IPS-NIHi7 (cell line): ENCODE measurements at regions not wholly inside any gene's neighbourhood (a gene's known extent, or its start where the extent isn't known, plus 50 kb on each side); places are given as distances from the start of the nearest gene placed in this dataset.
"Not testable (repeated sequence)": the region's sequence is repeated elsewhere in the genome, so short reads cannot be mapped to it uniquely, and the experiment has no call there.

ENCODE experiments used
- DNase-seq: peaks from one replicate; pipeline ENCODE4 v3.0.0; 2012; ENCODE audit warnings: mixed read lengths; ENCODE audit errors: extremely low spot score

DNA sequence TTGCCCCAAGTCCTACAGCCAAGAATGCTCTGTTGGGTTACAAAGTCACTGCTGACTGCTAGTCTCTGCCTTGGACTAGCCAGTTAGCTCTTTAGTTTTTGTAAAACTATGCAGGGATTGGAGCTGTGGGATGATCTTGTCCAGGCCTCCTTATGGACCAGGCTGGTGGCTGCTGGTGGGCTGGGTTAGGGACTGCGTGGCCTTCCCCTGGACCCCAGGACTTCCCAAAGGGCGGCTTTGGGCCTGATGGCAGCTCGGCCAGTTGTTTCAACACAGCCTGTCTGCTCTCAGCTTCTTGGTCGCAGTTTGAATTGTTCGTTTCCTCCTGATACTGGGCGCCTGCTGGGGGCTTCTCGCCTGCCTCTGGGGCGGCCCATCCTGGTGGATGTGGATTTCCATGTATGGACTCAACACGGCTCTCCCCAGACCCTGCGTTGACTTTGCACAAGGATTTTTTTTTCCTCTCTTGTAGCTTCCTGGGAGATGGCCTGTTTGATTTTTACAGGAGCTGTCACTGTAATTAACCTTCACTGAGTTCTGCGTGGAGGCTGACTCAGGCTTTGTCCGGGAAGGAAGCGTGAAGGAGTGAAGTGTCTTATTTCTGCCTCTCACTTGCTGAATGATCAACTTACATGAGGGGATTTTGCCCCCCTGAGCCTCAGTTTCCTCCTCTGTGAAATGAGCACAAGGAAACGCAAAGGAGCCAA lies 91.9 kb upstream of the NEURL1B start:
- DNase-seq, result no peak

DNA sequence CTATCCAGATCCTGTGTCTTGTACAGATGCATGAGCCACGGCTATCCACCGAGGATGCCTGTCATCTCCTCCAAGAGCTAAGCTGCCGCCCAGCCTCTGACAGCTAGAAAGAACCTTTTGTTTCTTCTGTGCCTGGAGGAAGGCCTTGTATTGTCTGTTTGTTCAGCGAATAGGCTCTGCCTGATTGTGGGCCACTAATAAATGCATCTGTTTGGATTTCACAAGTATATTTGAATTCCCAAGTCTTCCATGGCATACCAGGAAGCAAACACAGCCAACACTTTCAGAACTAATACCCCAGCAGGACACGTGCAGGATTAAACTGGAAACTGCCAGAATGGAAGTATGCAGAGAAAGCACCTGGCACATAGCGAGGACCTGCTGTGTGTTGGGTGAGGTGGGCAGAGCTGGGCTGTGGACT lies 92.7 kb upstream of the NEURL1B start:
- no peak for DNase-seq

DNA sequence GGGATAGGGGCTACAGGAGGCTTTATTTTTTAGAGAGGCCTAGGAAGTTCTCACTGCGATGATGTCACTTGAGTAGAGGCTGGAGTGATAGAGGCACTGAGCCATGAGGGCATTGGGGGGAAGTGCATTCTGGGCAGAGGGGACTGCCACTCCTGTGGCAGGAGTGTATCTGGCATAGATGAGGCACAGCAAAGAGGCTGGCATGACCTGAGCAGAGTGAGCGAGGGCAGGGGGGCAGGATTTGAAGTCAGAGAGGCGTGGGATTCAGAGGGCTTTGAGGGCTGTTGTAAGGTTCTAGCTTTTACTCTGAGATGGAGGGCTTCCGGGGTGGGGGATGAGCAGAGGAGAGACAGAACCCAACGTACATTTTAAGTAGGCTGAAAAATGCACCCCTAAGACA lies 91.9 kb upstream of the SH3PXD2B start:
- DNase-seq, result no peak

DNA sequence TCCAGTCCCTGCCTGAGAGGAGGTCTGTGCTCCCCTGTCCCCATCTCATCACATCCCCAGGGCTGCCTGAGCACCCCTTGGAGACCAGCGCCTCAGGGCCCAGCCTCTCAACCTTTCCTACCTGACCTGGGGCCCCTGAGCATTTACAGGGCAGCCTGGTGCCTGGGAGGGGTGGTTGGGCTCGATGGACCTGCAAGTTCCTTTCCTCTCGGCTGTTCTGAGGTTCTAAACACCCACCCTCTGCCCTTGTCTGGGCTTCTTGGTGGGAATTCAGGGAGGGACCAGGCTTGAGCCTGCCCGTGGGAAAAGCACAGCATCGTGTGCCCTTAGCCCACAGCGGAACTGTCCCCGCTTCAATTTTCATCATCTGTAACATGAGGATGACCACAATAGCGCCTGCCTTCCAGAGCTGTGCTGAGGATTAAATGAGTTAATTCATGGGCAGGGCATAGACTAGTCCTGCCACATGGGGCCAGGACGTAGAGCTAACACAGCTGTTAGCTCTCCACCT lies 91.0 kb upstream of the SH3PXD2B start:
- DNase-seq, result peak; percentile 10

DNA sequence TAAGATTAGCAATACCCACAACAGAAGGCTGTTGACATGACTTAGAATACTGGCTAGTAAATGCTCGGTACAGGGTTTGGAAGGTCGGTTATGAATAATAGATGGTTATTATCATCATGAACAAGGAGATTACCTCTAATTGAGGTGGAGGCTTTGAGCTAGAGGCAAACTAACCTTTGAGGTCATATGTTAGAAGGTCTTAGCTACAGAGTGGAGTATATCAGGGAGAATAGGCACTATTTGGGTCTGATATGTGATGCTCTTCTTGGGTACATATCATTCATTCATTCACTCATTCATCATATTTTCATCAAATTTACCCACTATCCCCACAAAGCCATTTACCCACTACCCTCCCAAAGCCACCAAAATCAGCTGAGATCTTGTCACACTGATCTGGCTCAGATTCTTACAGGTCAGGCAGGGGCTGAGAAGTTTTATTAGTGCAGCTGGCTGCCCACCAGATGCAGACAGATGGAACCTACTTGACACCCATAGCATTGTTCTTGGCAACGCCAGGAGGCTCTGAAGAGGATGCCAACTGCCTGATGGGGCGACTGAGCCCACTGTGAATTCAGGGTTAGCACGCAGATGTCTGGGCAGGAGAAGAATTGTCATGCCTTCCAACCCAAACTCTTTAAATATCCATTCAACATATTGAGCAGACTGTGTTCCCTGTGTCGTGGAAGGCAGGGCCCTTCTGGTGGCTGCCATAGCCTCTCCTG lies 90.2 kb upstream of the SH3PXD2B start:
- DNase-seq, result no peak

DNA sequence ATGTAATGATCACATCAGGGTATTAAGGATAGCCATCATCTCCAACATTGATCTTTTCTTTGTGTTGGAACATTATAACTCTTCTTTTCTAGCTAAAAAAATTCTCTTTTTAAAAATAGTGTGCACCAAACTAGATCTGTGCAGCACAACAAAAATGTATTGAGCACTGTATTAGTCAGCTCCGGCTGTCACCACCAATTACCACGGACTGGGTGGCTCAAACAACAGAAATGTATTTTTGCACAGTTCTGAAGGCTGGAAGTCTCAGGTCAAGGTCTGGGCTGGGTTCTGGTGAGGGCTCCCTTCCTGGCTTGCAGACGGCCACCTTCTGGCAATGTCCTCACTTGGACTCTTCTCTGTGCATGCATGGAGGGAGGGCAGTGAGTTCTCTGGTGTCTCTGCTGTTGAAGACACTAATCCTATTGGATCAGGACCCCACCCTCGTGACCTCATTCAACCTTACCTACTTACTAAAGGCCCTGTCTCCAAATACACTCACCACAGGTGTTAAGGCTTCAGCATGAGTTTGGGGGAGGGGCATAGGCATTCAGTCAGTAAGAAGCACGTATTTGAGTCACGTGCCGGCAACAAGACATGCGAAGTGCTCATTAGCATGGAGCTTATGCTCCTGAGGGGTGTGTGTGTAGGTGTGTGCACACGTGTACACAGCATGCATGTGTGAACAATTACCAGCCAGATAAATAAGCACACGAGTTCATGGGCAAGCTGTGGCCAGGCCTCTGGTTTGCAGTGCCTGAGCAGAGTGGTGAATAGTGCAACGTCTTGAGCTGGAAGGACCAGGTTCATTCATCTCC lies 89.4 kb upstream of the SH3PXD2B start:
- DNase-seq, result no peak

DNA sequence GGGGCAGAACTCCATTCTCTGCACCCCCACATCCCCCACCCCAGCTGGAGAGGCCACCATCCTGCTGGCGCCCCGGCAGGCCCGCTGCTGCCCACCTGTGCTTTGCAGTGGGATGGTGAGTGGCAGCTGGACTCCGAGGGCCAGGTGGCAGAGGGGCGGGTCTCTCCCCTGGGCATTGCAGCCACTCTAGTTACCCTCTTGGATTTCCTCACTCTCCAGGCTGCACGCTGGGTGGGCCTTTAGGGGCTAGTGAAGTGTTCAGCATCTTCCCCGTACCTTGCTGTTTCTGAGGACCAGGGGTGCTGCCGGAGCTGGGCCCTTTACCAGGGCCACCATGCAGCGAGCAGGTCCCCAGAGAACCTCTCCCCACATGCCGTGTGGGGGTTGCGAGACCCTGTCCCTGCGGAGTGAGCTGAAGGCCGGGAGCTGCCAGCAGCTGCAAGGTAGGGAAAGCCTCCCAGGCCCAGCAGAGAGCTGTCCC lies 88.4 kb upstream of the SH3PXD2B start:
- peak; percentile 7 for DNase-seq

DNA sequence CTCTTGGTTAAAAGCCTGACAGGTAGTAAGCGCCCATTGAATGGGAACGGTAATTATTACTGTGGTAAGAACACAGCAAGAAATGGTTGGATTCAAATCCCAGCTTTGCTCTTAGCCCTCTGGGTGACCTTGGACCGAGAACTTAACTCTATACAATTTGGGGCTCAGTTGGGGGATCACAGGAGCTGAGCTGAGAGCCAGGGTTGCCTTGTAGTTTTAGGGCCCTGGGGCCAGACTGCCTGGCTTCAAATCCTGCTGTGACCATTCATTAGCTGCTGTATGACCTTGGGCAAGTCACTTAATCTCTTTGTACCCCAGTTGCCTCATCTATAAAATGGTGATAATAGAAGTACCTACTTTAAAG lies 87.4 kb upstream of the SH3PXD2B start:
- no peak for DNase-seq

DNA sequence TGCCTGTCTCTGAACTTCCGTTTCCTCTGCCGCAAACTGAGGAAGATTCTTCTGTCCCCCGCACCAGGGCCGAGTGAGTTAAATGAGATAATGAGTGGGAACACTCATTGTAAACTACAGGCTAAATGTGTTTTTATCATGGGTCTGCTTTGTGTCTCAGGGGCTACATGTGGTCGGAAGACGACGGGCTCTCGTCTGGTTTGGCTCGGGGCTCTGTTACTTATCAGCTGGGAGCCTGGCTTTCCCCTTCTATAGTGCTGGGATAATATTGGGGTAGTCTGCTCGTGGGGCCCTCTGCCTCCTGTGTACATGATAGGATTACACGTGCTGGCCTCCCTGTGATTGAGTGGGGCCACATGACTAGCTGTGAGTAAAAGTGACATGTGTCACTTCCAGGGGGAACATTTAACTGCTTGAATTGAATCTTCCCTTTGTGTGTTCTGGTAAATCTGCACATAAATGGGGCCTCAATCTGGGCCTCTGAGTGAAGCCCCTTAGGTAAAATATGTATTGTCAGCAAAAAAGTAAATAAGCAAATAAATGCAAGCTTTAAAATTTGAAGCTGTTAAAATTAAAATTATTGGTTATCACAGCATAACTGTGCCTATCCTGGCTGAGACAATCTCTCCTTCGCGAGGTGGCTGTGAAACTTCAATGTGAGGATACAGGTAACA lies 86.9 kb upstream of the SH3PXD2B start:
- peak; percentile 22 for DNase-seq

DNA sequence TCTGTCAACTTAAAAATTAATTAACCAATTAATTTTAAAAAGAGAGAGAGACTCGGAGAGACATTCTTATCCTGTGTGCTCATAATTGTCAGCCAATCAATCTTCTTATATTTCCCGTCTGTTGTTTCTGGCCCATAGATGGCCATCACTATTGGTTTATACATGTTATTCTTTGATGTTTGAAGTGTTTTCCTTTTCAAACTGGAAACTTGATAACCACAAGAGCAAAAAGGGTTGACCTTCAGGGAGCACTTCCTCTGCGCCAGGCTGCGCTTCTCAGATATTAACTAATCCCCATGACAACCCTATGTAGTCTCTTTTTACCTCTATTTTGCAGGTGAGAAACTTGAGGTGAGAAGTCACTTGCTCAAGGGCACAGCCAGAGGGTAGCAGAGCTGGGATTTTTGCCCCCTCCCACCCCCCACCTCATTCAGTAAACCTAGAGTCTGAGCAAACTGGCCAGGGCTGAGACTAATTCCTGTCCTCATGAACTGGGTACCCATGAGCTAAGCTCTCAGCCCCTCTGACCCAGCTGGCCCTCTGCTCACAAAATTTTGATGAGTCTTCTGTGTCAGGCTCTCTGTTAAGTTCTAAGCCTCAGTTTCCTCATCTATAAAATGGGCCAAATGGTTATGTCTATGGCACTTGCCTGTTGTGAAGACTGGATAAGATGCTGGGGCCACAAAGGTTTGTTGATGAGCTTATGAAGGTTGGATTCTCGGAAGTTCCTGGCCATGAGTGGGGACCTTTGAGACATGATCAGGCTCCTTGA lies 86.0 kb upstream of the SH3PXD2B start:
- no peak for DNase-seq

DNA sequence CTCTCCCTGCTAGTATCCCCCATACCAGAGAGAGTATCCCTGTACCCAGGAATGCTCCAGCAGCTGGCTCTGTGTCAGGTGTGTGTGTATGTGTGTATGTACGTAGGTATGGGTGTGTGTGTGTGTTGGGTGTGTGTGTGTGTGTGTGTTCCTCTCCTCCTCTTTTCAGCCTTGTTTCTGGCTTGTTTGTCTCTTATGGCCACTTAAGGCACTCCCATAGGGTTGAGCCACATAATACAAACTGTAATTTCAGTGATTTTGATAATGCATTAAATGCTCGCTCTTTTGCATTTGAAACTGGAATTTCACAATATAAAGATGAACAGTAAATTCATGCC lies 80.8 kb upstream of the SH3PXD2B start:
- no peak for DNase-seq

DNA sequence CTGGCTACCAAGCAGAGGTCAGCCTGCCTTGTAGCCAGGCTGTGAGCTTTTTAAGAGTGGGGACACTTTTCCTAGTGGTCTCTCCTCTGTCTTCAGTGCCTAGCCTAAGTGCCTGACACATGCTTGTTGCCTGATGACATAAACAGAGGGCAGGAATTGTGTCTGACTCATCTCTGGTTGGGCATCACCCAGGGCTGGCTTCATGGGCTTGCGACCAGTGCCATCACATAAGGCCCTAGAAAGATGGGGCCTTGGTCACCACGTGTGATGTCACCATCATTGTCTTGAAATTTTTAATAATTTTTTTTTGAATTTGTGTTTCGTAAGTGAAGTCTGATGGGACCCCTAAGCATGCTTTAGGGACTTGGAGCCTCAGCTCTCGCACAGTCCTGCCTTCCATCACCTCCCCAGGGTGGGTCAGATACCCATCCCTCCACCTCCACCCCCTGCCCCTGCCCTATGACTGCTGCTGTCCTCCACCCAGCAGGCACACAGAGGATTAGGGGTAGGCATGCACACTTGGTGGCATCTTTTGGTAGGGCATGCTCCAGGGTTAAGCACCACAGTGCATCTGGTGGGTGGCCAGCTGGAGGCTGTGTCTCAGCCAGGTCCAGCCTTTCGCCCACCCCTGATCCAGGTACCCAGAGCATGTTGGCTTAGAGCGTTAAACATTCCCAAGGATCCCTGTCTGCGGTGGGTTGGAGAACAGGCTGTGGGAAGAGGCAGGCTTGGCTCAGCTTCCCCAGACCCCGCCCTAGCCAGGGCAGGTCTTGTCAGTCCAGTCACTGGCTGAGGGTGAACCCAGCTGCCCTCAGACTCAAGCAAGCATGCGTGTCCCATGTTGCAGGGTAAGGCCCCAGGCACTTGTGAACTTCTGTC lies 80.1 kb upstream of the SH3PXD2B start:
- DNase-seq, result no peak

DNA sequence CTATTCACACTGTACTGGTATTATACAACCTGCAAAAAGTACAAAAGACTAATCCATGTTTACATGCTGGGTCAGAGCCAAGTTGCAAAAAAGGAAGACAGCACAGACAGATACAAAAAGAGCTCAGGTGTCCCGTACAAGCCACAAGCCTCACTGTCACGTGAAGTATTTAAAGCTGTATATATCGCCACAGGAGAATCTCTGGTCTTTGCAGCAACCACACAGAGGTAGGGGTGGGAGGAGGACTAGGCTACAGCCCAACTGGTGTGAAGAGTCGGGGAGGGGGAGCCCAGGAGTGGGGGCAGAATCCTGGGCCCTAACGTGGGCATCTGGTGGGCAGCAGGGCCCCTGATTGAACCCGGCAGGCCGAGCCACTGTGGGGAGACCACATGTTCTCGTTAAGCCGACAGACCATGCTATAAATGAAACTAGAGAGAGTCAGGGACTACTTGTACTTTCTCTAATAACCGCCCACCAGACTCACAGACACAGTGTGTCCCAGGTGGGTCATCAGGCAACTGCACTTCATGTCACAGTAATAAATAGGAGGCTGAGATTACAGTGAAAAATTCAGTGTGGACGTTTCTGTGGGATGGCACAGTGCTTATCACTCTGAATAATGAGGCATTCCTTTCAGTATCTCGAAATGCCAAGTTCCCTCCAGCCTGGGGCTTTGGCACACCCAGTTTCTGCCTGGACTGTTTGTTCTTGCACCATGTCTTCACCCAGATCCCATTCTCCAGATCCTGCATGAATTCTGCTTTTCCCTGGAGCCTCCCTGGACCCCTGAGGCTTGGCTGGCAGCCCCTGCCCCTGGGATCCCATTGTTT lies 79.3 kb upstream of the SH3PXD2B start:
- no peak for DNase-seq

DNA sequence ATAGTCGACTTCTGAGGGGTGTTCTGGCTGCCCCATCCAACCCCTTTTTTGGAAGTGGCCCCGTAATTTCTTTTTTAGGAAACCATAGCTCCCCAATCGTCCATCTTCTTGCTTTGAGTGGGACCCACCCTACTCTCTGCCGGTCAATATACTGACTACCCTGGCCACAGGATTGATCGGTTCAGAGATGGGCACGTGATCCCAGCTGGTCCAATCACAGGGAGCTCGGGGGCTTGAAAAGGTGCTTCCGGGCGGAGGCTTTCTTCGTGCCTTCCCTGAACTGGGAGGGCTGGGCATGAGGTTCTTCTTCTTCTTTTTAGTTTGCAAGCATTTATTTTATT lies 78.7 kb upstream of the SH3PXD2B start:
- DNase-seq, result no peak

DNA sequence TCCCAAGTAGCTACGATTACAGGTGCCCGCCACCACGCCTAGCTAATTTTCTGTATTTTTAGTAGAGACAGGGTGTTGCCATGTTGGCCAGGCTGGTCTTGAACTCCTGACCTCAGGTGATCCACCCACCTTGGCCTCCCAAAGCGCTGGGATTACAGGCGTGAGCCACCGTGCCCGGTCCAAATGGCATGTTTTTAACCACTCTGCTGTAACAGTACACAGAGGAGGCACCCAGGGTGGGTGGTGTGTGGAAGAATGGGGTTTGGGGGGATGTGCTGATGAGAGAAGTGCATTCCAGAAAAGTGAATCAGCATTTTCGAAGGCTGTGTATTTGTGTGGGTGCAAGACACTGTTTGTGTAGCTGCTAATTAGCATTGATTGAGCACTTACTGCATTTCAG lies 78.1 kb upstream of the SH3PXD2B start:
- DNase-seq, result not testable (repeated sequence)

DNA sequence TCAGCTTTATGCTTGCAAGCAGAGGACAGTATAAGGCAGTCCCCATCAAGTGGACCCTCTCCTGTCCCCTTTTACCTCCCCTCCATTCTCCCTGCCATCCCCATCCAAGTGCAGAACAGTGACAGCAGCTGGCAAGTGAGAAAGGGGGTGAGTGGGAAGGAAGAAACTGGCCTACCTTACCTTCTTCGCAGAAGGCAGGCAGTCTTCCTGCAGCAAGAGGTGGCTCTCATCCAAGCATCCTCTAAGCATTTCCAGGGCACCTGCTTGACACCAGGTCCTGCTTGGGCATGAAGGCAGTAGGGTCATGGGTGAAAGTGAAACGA lies 77.3 kb upstream of the SH3PXD2B start:
- no peak for DNase-seq

DNA sequence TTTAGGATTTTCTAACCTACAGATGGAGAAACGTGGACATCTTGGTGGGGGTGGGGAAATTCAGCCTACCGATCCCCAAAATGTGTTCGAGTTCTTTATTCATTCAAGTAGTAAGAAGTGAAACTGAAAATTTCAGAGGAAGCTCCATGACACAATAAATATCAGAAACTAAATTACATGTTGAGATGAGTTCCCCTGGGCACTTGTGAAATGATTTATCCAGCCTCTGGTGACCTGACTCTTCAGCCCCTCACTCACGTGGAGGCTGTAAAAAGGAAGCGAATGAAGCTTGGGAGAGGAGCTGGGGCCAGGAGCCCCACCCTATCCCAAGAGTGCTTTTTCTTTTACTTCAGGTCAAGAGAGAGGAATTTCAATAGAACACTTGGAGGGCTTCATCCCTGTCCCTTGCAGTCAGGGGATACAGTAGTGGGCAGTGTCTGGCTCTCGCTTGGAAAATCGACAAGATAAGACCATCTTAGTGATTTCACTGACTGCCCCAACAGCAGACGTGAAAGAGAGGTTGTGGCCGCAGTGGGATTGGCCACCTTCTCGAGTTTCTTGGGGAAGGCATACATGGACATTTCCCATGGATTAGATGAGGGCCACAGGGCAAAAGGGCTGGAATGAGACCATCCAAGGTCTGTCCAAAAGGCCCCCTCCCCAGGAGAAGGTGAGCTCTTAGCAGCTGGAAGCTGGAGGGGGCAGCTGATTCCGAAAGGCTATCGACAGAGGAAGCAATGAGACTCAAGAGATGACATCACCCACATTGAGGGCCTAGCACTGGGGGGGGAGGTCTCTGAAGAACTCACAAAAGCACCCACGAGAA lies 76.8 kb upstream of the SH3PXD2B start:
- no peak for DNase-seq

DNA sequence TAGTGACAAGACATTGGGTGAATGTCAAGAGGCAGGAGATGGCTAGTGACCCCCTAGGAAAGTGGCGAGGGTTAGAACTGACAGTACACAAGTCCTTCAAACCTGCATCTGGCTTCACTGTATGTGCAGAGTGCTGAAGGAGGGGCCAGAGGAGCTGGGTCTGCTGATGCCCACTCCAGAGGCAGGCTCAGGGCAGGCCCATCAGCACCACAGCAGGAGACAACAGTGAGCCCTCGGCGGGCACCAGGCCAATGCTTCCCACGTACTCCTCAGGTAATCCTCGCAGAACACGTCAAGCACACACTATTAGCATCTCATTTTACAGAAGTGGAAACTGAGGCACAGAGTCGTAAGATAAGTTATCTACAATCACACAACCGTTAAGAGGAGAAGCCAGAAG lies 76.1 kb upstream of the SH3PXD2B start:
- DNase-seq, result no peak

DNA sequence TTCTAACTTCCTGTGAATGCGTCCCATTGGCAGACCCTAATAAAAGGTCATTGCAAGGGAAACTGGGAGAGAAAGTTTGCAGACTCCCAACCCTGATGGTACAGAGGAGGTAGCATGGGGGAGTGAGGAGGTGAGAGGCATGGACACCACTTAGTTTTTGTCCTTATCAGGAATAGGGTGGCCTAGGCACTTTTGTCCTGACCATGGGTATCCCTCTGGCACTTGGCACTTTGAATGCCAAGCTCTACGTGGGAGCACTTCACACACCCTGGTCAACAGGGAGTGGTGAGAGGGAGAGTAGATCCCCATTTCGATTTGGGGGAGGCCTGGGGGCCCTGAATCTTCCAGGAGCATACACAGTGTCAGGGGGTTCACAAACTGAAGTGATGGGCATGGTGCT lies 75.6 kb upstream of the SH3PXD2B start:
- DNase-seq, result no peak
